ENCODE measurements at regions not wholly inside any gene's neighbourhood (a gene's known extent, or its start where the extent isn't known, plus 50 kb on each side); places are given as distances from the start of the nearest gene placed in this dataset.

- TF ChIP-seq, protein P1, sequence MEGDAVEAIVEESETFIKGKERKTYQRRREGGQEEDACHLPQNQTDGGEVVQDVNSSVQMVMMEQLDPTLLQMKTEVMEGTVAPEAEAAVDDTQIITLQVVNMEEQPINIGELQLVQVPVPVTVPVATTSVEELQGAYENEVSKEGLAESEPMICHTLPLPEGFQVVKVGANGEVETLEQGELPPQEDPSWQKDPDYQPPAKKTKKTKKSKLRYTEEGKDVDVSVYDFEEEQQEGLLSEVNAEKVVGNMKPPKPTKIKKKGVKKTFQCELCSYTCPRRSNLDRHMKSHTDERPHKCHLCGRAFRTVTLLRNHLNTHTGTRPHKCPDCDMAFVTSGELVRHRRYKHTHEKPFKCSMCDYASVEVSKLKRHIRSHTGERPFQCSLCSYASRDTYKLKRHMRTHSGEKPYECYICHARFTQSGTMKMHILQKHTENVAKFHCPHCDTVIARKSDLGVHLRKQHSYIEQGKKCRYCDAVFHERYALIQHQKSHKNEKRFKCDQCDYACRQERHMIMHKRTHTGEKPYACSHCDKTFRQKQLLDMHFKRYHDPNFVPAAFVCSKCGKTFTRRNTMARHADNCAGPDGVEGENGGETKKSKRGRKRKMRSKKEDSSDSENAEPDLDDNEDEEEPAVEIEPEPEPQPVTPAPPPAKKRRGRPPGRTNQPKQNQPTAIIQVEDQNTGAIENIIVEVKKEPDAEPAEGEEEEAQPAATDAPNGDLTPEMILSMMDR (conservative IDR thresholded peaks at IDR 0.05; ENCODE audit: low read depth, low read length), result no peak
- no peak for DNase-seq (ENCODE audit: low read depth)
- H3K4me3 ChIP-seq (ENCODE audit: low read depth, low read length), result no peak overlapping the region
These were observed 1097.8 kb upstream of the CDH18 start for GRCh38 chr5:21085791-21086190.

GRCh38 chr5:21071986-21072385 lies 1084.0 kb upstream of the CDH18 start:
- no peak overlapping the region for H3K4me3 ChIP-seq (ENCODE audit: low read depth, low read length)
- TF ChIP-seq, protein P1 (conservative IDR thresholded peaks at IDR 0.05; ENCODE audit: low read depth, low read length), result no peak
- peak; percentile 2 for DNase-seq (ENCODE audit: low read depth)

GRCh38 chr5:21071421-21071820 lies 1083.4 kb upstream of the CDH18 start:
- no peak overlapping the region for H3K4me3 ChIP-seq (ENCODE audit: low read depth, low read length)
- TF ChIP-seq, protein P1 (conservative IDR thresholded peaks at IDR 0.05; ENCODE audit: low read depth, low read length), result no peak
- no peak for DNase-seq (ENCODE audit: low read depth)

DNA sequence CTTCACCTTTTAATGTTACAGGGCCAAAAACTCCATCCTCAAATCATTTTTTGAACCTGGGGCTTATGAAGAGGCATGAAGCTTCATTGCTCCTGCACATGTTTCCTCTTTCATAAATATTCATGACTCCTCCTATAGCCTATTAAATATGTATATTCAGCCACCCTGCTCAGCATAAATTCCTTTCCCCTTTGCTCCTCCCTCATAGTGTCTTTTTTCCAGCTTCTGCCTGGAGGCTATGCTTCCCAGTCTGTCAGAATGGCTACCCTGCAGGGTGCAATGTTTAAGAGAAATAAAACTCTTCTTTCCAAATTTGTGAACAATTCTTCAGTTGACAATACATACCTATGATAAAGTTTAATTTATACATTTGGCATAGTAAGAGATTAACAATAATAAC lies 1082.9 kb upstream of the CDH18 start:
- no peak overlapping the region for H3K4me3 ChIP-seq (ENCODE audit: low read depth, low read length)
- TF ChIP-seq, protein P1 (conservative IDR thresholded peaks at IDR 0.05; ENCODE audit: low read depth, low read length), result no peak
- no peak for DNase-seq (ENCODE audit: low read depth)

DNA sequence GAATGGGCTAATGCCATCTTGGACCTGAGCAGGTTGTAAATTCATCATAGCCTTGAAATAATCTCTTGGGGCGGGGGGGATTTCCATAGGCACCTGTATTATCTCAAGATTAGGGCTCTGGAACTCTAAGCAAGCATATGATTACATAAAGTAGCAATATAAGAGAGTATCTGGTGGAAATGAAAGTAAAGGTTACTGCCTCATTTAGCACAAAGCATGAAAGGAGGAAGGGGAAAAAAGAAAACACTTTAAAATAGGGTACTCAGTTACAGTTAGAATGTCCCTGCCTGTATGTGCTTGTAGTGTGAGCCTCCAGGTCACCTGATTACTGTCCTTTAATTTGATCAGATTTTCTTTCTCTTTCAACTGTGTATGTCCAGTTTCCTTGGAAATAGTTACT lies 1079.7 kb upstream of the CDH18 start:
- TF ChIP-seq, protein P1 (conservative IDR thresholded peaks at IDR 0.05; ENCODE audit: low read depth, low read length), result no peak
- H3K4me3 ChIP-seq (ENCODE audit: low read depth, low read length), result no peak overlapping the region

GRCh38 chr5:21063146-21063545 lies 1075.1 kb upstream of the CDH18 start:
- TF ChIP-seq, protein P1 (conservative IDR thresholded peaks at IDR 0.05; ENCODE audit: low read depth, low read length), result no peak
- no peak for DNase-seq (ENCODE audit: low read depth)

More for the DNA sequence above, 1079.7 kb upstream of the CDH18 start:
- no peak for DNase-seq (ENCODE audit: low read depth)

DNA sequence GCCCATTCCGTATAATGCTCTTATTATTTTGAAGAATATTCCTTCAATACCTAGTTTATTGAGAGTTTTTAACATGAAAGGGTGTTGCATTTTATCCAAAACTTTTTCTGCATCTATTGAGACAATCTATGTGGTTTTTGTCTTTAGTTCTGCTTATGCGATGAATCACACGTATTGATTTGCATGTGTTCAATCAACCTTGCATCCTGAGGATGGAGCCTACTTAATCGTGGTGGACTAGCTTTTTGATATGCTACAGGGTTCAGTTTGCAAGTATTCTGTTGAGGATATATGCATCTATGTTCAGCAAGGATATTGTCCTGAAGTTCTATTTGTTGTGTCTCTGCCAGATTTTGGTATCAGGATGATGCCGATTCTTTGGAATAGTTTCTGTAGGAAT lies 1070.3 kb upstream of the CDH18 start:
- no peak for DNase-seq (ENCODE audit: low read depth)

More at GRCh38 chr5:21063146-21063545, 1075.1 kb upstream of the CDH18 start:
- H3K4me3 ChIP-seq (ENCODE audit: low read depth, low read length), result no peak overlapping the region

More for the DNA sequence above, 1070.3 kb upstream of the CDH18 start:
- no peak overlapping the region for H3K4me3 ChIP-seq (ENCODE audit: low read depth, low read length)
- TF ChIP-seq, protein P1 (conservative IDR thresholded peaks at IDR 0.05; ENCODE audit: low read depth, low read length), result no peak

Data from choroid plexus epithelial cell (primary cell).